ENCODE measurements at regions not wholly inside any gene's neighbourhood (a gene's known extent, or its start where the extent isn't known, plus 50 kb on each side); places are given as distances from the start of the nearest gene placed in this dataset.

GRCh38 chrX:113956936-113957335 lies 627.0 kb upstream of the HTR2C start:
- no peak for DNase-seq
- intact Hi-C loops (cut with DNase I): no loop called here

- intact Hi-C loops (cut with DNase I): no loop called here
- no peak for DNase-seq
These were observed 629.6 kb upstream of the HTR2C start for GRCh38 chrX:113954297-113954696.

- intact Hi-C loops (cut with DNase I): no loop called here
- no peak for DNase-seq
These were observed 633.7 kb upstream of the HTR2C start for GRCh38 chrX:113950081-113950678.

- DNase-seq: no peak
- intact Hi-C loops (cut with DNase I): no loop called here
These were observed 636.3 kb upstream of the HTR2C start for GRCh38 chrX:113947548-113947947.

- intact Hi-C loops (cut with DNase I): no loop called here
- no peak for DNase-seq
These were observed 648.4 kb upstream of the HTR2C start for GRCh38 chrX:113935518-113935917.

GRCh38 chrX:113933931-113934330 lies 650.0 kb upstream of the HTR2C start:
- no peak for DNase-seq
- intact Hi-C loops (cut with DNase I): no loop called here

- intact Hi-C loops (cut with DNase I): no loop called here
- DNase-seq: peak in 16 of 42 donors; percentile 1 to 36 (median 10)
These were observed 654.9 kb upstream of the HTR2C start for GRCh38 chrX:113929004-113929403.

- intact Hi-C loops (cut with DNase I): no loop called here
- no peak for DNase-seq
These were observed 663.2 kb upstream of the HTR2C start for GRCh38 chrX:113920661-113921060.

GRCh38 chrX:113919387-113919786 lies 664.5 kb upstream of the HTR2C start:
- intact Hi-C loops (cut with DNase I): no loop called here
- no peak for DNase-seq

- no peak for DNase-seq
- intact Hi-C loops (cut with DNase I): no loop called here
These were observed 677.7 kb upstream of the HTR2C start for GRCh38 chrX:113906168-113906567.

- DNase-seq: no peak
- intact Hi-C loops (cut with DNase I): no loop called here
These were observed 691.0 kb upstream of the HTR2C start for GRCh38 chrX:113892891-113893290.

GRCh38 chrX:113892401-113892800 lies 691.5 kb upstream of the HTR2C start:
- intact Hi-C loops (cut with DNase I): no loop called here
- no peak for DNase-seq

GRCh38 chrX:113873056-113873455 lies 710.8 kb upstream of the HTR2C start:
- DNase-seq: no peak
- intact Hi-C loops (cut with DNase I): no loop called here

GRCh38 chrX:113868711-113869110 lies 715.2 kb upstream of the HTR2C start:
- intact Hi-C loops (cut with DNase I): no loop called here
- no peak for DNase-seq

- intact Hi-C loops (cut with DNase I): no loop called here
- DNase-seq: no peak
These were observed 715.7 kb upstream of the HTR2C start for GRCh38 chrX:113868177-113868576.

GRCh38 chrX:113849408-113849807 lies 734.5 kb upstream of the HTR2C start:
- no peak for DNase-seq
- intact Hi-C loops (cut with DNase I): no loop called here

GRCh38 chrX:113833096-113834055 lies 750.5 kb upstream of the HTR2C start:
- intact Hi-C loops (cut with DNase I): no loop called here
- DNase-seq: no peak

- DNase-seq: no peak
- intact Hi-C loops (cut with DNase I): no loop called here
These were observed 755.4 kb upstream of the HTR2C start for GRCh38 chrX:113828470-113828869.

GRCh38 chrX:113818346-113818745 lies 765.5 kb upstream of the HTR2C start:
- no peak for DNase-seq
- intact Hi-C loops (cut with DNase I): no loop called here

GRCh38 chrX:113804819-113805218 lies 779.1 kb upstream of the HTR2C start:
- intact Hi-C loops (cut with DNase I): no loop called here
- DNase-seq: no peak

GRCh38 chrX:113804291-113804690 lies 779.6 kb upstream of the HTR2C start:
- no peak for DNase-seq
- intact Hi-C loops (cut with DNase I): no loop called here

Measured in head of caudate nucleus (tissue), 42 donors.